ENCODE measurements at regions not wholly inside any gene's neighbourhood (a gene's known extent, or its start where the extent isn't known, plus 50 kb on each side); places are given as distances from the start of the nearest gene placed in this dataset.
A peak's percentile ranks its signal among the peaks of the same experiment; 100 is the strongest.
"Not testable (repeated sequence)": the region's sequence is repeated elsewhere in the genome, so short reads cannot be mapped to it uniquely, and the experiment has no call there.

GRCh38 chr12:14101556-14101955 is 120.2 kb upstream of the GRIN2B start:
- H3K36me3 Mint-ChIP-seq; DNase-seq; POLR2A ChIA-PET; H3K9me3 Mint-ChIP-seq; H3K4me1 Mint-ChIP-seq; ATAC-seq (ENCODE audit: low read depth); H3K4me3 Mint-ChIP-seq; H3K27ac Mint-ChIP-seq: not testable (repeated sequence)
- peaks cover 12% of the 10 kb centered on the region for H3K27me3 Mint-ChIP-seq

- POLR2A ChIA-PET = no interaction called here
- no peaks in the 10 kb centered on the region for H3K36me3 Mint-ChIP-seq
- DNase-seq (no peak), ATAC-seq (ENCODE audit: low read depth) (peak; percentile 60)
- H3K9me3 Mint-ChIP-seq = no peaks in the 10 kb centered on the region
- H3K27ac Mint-ChIP-seq = no peak overlapping the region
- H3K4me3 Mint-ChIP-seq = no peak overlapping the region
- peaks cover 4% of the 10 kb centered on the region for H3K4me1 Mint-ChIP-seq
- peaks cover 4% of the 10 kb centered on the region for H3K27me3 Mint-ChIP-seq
These were observed 129.9 kb upstream of the GRIN2B start for GRCh38 chr12:14111230-14111865.

- Mint-ChIP-seq H3K4me1 (peaks cover 4% of the 10 kb centered on the region), H3K27me3 (peaks cover 6% of the 10 kb centered on the region), H3K4me3 (no peak overlapping the region), H3K36me3 (no peaks in the 10 kb centered on the region), H3K9me3 (peaks cover 2% of the 10 kb centered on the region), H3K27ac (no peak overlapping the region)
- DNase-seq (no peak), ATAC-seq (ENCODE audit: low read depth) (no peak)
- POLR2A ChIA-PET = no interaction called here
These were observed 131.6 kb upstream of the GRIN2B start for GRCh38 chr12:14113031-14113430.

- POLR2A ChIA-PET = no interaction called here
- Mint-ChIP-seq H3K27ac (no peak overlapping the region), H3K4me3 (no peak overlapping the region), H3K9me3 (peaks cover 1% of the 10 kb centered on the region), H3K4me1 (no peaks in the 10 kb centered on the region), H3K27me3 (peaks cover 3% of the 10 kb centered on the region), H3K36me3 (no peaks in the 10 kb centered on the region)
- ATAC-seq (ENCODE audit: low read depth) = no peak
- no peak for DNase-seq
These were observed 145.3 kb upstream of the GRIN2B start for GRCh38 chr12:14126692-14127091.

GRCh38 chr12:14129611-14130195 is 148.3 kb upstream of the GRIN2B start:
- no peak overlapping the region for H3K4me3 Mint-ChIP-seq
- POLR2A ChIA-PET = no interaction called here
- DNase-seq = no peak

GRCh38 chr12:14135996-14136395 is 154.6 kb upstream of the GRIN2B start:
- ATAC-seq (ENCODE audit: low read depth) (no peak), DNase-seq (no peak)
- Mint-ChIP-seq H3K9me3 (no peaks in the 10 kb centered on the region), H3K4me3 (no peak overlapping the region), H3K27me3 (peaks cover 5% of the 10 kb centered on the region), H3K27ac (no peak overlapping the region), H3K4me1 (no peaks in the 10 kb centered on the region), H3K36me3 (no peaks in the 10 kb centered on the region)
- POLR2A ChIA-PET = no interaction called here

More at GRCh38 chr12:14129611-14130195, 148.3 kb upstream of the GRIN2B start:
- Mint-ChIP-seq H3K9me3 (peaks cover 1% of the 10 kb centered on the region), H3K27ac (no peak overlapping the region), H3K4me1 (no peaks in the 10 kb centered on the region), H3K36me3 (no peaks in the 10 kb centered on the region), H3K27me3 (peaks cover 4% of the 10 kb centered on the region)
- no peak for ATAC-seq (ENCODE audit: low read depth)

GRCh38 chr12:14138495-14138894 is 157.1 kb upstream of the GRIN2B start:
- DNase-seq = no peak
- H3K9me3 Mint-ChIP-seq = no peaks in the 10 kb centered on the region

GRCh38 chr12:14148489-14149270 is 167.3 kb upstream of the GRIN2B start:
- POLR2A ChIA-PET = no interaction called here
- H3K4me1 Mint-ChIP-seq = no peaks in the 10 kb centered on the region
- DNase-seq (no peak), ATAC-seq (ENCODE audit: low read depth) (no peak)
- H3K36me3 Mint-ChIP-seq = no peaks in the 10 kb centered on the region
- H3K27ac Mint-ChIP-seq = no peak overlapping the region
- H3K4me3 Mint-ChIP-seq = no peak overlapping the region
- no peaks in the 10 kb centered on the region for H3K9me3 Mint-ChIP-seq
- peaks cover 4% of the 10 kb centered on the region for H3K27me3 Mint-ChIP-seq

More at GRCh38 chr12:14138495-14138894, 157.1 kb upstream of the GRIN2B start:
- H3K27me3 Mint-ChIP-seq = peaks cover 5% of the 10 kb centered on the region
- no peak overlapping the region for H3K4me3 Mint-ChIP-seq
- ATAC-seq (ENCODE audit: low read depth) = no peak
- POLR2A ChIA-PET = no interaction called here
- no peaks in the 10 kb centered on the region for H3K4me1 Mint-ChIP-seq
- no peak overlapping the region for H3K27ac Mint-ChIP-seq
- no peaks in the 10 kb centered on the region for H3K36me3 Mint-ChIP-seq

- no peak for DNase-seq
- POLR2A ChIA-PET = no interaction called here
- no peaks in the 10 kb centered on the region for H3K36me3 Mint-ChIP-seq
These were observed 172.4 kb upstream of the GRIN2B start for GRCh38 chr12:14153803-14154202.

GRCh38 chr12:14156606-14157005 is 175.2 kb upstream of the GRIN2B start:
- Mint-ChIP-seq H3K4me1 (no peaks in the 10 kb centered on the region), H3K27ac (no peak overlapping the region), H3K27me3 (peaks cover 4% of the 10 kb centered on the region), H3K4me3 (no peak overlapping the region), H3K9me3 (no peaks in the 10 kb centered on the region), H3K36me3 (no peaks in the 10 kb centered on the region)
- POLR2A ChIA-PET = no interaction called here
- ATAC-seq (ENCODE audit: low read depth) = no peak
- no peak for DNase-seq

More at GRCh38 chr12:14153803-14154202, 172.4 kb upstream of the GRIN2B start:
- Mint-ChIP-seq H3K4me3 (no peak overlapping the region), H3K9me3 (no peaks in the 10 kb centered on the region), H3K27me3 (peaks cover 4% of the 10 kb centered on the region), H3K27ac (no peak overlapping the region), H3K4me1 (no peaks in the 10 kb centered on the region)
- no peak for ATAC-seq (ENCODE audit: low read depth)

GRCh38 chr12:14157088-14157747 is 175.8 kb upstream of the GRIN2B start:
- Mint-ChIP-seq H3K36me3 (no peaks in the 10 kb centered on the region), H3K27ac (no peak overlapping the region), H3K4me1 (no peaks in the 10 kb centered on the region), H3K9me3 (no peaks in the 10 kb centered on the region), H3K4me3 (no peak overlapping the region), H3K27me3 (peaks cover 2% of the 10 kb centered on the region)
- ATAC-seq (ENCODE audit: low read depth) (no peak), DNase-seq (no peak)
- POLR2A ChIA-PET = no interaction called here

- Mint-ChIP-seq H3K27me3 (no peaks in the 10 kb centered on the region), H3K4me1 (peaks cover 1% of the 10 kb centered on the region), H3K36me3 (no peaks in the 10 kb centered on the region), H3K4me3 (no peak overlapping the region), H3K27ac (no peak overlapping the region), H3K9me3 (no peaks in the 10 kb centered on the region)
- POLR2A ChIA-PET = no interaction called here
- no peak for ATAC-seq (ENCODE audit: low read depth)
- no peak for DNase-seq
These were observed 182.9 kb upstream of the GRIN2B start for GRCh38 chr12:14164266-14164665.

GRCh38 chr12:14167005-14167628 is 185.7 kb upstream of the GRIN2B start:
- H3K4me3 Mint-ChIP-seq = no peak overlapping the region
- H3K36me3 Mint-ChIP-seq = no peaks in the 10 kb centered on the region
- DNase-seq (no peak), ATAC-seq (ENCODE audit: low read depth) (no peak)
- H3K4me1 Mint-ChIP-seq = peaks cover 1% of the 10 kb centered on the region
- no peaks in the 10 kb centered on the region for H3K9me3 Mint-ChIP-seq
- POLR2A ChIA-PET = no interaction called here
- H3K27me3 Mint-ChIP-seq = no peaks in the 10 kb centered on the region
- no peak overlapping the region for H3K27ac Mint-ChIP-seq
